Progenitor cell of endocrine pancreas (in vitro differentiated cells): ENCODE measurements at regions not wholly inside any gene's neighbourhood (a gene's known extent, or its start where the extent isn't known, plus 50 kb on each side); places are given as distances from the start of the nearest gene placed in this dataset.
A peak's percentile ranks its signal among the peaks of the same experiment; 100 is the strongest.
"Not testable (repeated sequence)": the region's sequence is repeated elsewhere in the genome, so short reads cannot be mapped to it uniquely, and the experiment has no call there.

Experiments used
- DNase-seq: peaks from one replicate; pipeline ENCODE4 v3.0.0; 2021; ENCODE audit warnings: low spot score; ENCODE audit not compliant: unreplicated experiment
- H3K27ac Mint-ChIP-seq: 2 replicates; pipeline ENCODE4 v1.8.0; 2021; ENCODE audit warnings: mild to moderate bottlenecking, moderate library complexity, mixed read lengths
- H3K27me3 Mint-ChIP-seq: 2 replicates; pipeline ENCODE4 v1.8.0; 2021; ENCODE audit warnings: mixed read lengths
- H3K36me3 Mint-ChIP-seq: 2 replicates; pipeline ENCODE4 v1.8.0; 2022; ENCODE audit warnings: mixed read lengths; ENCODE audit not compliant: insufficient read depth
- H3K4me1 Mint-ChIP-seq: 2 replicates; pipeline ENCODE4 v1.8.0; 2021; ENCODE audit warnings: low read depth, mixed read lengths
- H3K4me3 Mint-ChIP-seq: 2 replicates; pipeline ENCODE4 v1.8.0; 2021; ENCODE audit warnings: low read depth, mild to moderate bottlenecking, moderate library complexity, mixed read lengths
- H3K9me3 Mint-ChIP-seq: 2 replicates; pipeline ENCODE4 v1.8.0; 2021; ENCODE audit warnings: low read depth, mixed read lengths
- CTCF ChIP-seq: fragments of 200-600 bp; sonication (generic); IDR thresholded peaks from one replicate; pipeline ENCODE4 v1.5.0; 2021; ENCODE audit warnings: antibody characterized with exemption, mild to moderate bottlenecking; ENCODE audit not compliant: unreplicated experiment

- no peak for DNase-seq
- H3K27ac Mint-ChIP-seq: no peak overlapping the region
- H3K27me3 Mint-ChIP-seq: no peaks in the 10 kb centered on the region
- no peak overlapping the region for H3K4me3 Mint-ChIP-seq
- no peak for TF ChIP-seq CTCF
- peaks cover 21% of the 10 kb centered on the region for H3K4me1 Mint-ChIP-seq
- H3K36me3 Mint-ChIP-seq: no peaks in the 10 kb centered on the region
- H3K9me3 Mint-ChIP-seq: no peaks in the 10 kb centered on the region
Measured at GRCh38 chr12:89059056-89059455, 293.2 kb downstream of the DUSP6 start.

- no peak for TF ChIP-seq CTCF
- H3K27me3 Mint-ChIP-seq: no peaks in the 10 kb centered on the region
- H3K4me3 Mint-ChIP-seq: no peak overlapping the region
- peaks cover 2% of the 10 kb centered on the region for H3K36me3 Mint-ChIP-seq
- peaks cover 5% of the 10 kb centered on the region for H3K9me3 Mint-ChIP-seq
- H3K4me1 Mint-ChIP-seq: peaks cover 21% of the 10 kb centered on the region
- H3K27ac Mint-ChIP-seq: no peak overlapping the region
- no peak for DNase-seq
Measured at GRCh38 chr12:89058402-89058801, 293.9 kb downstream of the DUSP6 start.

GRCh38 chr12:89053817-89054216 lies 298.5 kb downstream of the DUSP6 start:
- not testable (repeated sequence) for H3K4me1 Mint-ChIP-seq, H3K4me3 Mint-ChIP-seq, DNase-seq, H3K27me3 Mint-ChIP-seq, H3K27ac Mint-ChIP-seq, H3K36me3 Mint-ChIP-seq
- peaks cover 11% of the 10 kb centered on the region for H3K9me3 Mint-ChIP-seq

- no peak overlapping the region for H3K27ac Mint-ChIP-seq
- no peak for DNase-seq
- peaks cover 11% of the 10 kb centered on the region for H3K9me3 Mint-ChIP-seq
- H3K4me1 Mint-ChIP-seq: peaks cover 12% of the 10 kb centered on the region
- H3K4me3 Mint-ChIP-seq: no peak overlapping the region
- peaks cover 3% of the 10 kb centered on the region for H3K27me3 Mint-ChIP-seq
- peak; percentile 92 for TF ChIP-seq CTCF
- H3K36me3 Mint-ChIP-seq: peaks cover 7% of the 10 kb centered on the region
Measured at GRCh38 chr12:89051065-89051677, 301.1 kb downstream of the DUSP6 start.

GRCh38 chr12:89047856-89048418 lies 304.4 kb downstream of the DUSP6 start:
- Mint-ChIP-seq H3K36me3 (peaks cover 4% of the 10 kb centered on the region), H3K27ac (no peak overlapping the region), H3K4me3 (no peak overlapping the region), H3K27me3 (peaks cover 3% of the 10 kb centered on the region), H3K4me1 (peaks cover 17% of the 10 kb centered on the region), H3K9me3 (peaks cover 6% of the 10 kb centered on the region)
- no peak for TF ChIP-seq CTCF
- no peak for DNase-seq

GRCh38 chr12:89041078-89041477 lies 311.2 kb downstream of the DUSP6 start:
- Mint-ChIP-seq H3K27me3 (peaks cover 21% of the 10 kb centered on the region), H3K27ac (no peak overlapping the region), H3K4me3 (no peak overlapping the region), H3K4me1 (peaks cover 23% of the 10 kb centered on the region), H3K36me3 (no peaks in the 10 kb centered on the region), H3K9me3 (no peaks in the 10 kb centered on the region)
- TF ChIP-seq CTCF: no peak
- no peak for DNase-seq
